Smooth muscle cell (in vitro differentiated cells): ENCODE measurements at regions not wholly inside any gene's neighbourhood (a gene's known extent, or its start where the extent isn't known, plus 50 kb on each side); places are given as distances from the start of the nearest gene placed in this dataset.
"Not testable (repeated sequence)": the region's sequence is repeated elsewhere in the genome, so short reads cannot be mapped to it uniquely, and the experiment has no call there.

Experiments
- DNase-seq: peaks from one replicate; lab custom pipeline; 2025; ENCODE audit not compliant: unreplicated experiment; lab: John Stamatoyannopoulos, UW
- H2AFZ ChIP-seq: fragments of 200-600 bp; sonication (generic); 2 replicates; pipeline ENCODE4 v1.6.0; 2016; ENCODE audit warnings: antibody characterized with exemption, low read depth, mild to moderate bottlenecking
- H3F3A ChIP-seq: fragments of 200-600 bp; sonication (generic); 2 replicates; pipeline ENCODE4 v1.6.0; 2017; ENCODE audit warnings: antibody characterized with exemption, low read depth
- H3K27ac ChIP-seq: fragments of 200-600 bp; sonication (generic); 2 replicates; pipeline ENCODE4 v1.5.1; 2016; ENCODE audit warnings: low read depth, mild to moderate bottlenecking
- H3K27me3 ChIP-seq: fragments of 200-600 bp; sonication (generic); 2 replicates; pipeline ENCODE4 v1.6.1; 2016; ENCODE audit warnings: low read depth, mild to moderate bottlenecking
- H3K36me3 ChIP-seq: fragments of 200-600 bp; sonication (generic); 2 replicates; pipeline ENCODE4 v1.5.1; 2016; ENCODE audit warnings: low read depth
- H3K4me1 ChIP-seq: fragments of 200-600 bp; sonication (generic); 2 replicates; pipeline ENCODE4 v1.5.1; 2016; ENCODE audit warnings: low read depth
- H3K4me2 ChIP-seq: fragments of 200-600 bp; sonication (generic); 2 replicates; pipeline ENCODE4 v1.6.0; 2016; ENCODE audit warnings: mild to moderate bottlenecking
- H3K4me3 ChIP-seq: fragments of 200-600 bp; sonication (generic); 2 replicates; pipeline ENCODE4 v1.5.1; 2016; ENCODE audit warnings: mild to moderate bottlenecking
- H3K79me2 ChIP-seq: fragments of 200-600 bp; sonication (generic); 2 replicates; pipeline ENCODE4 v1.6.0; 2016; ENCODE audit warnings: low read depth, mild to moderate bottlenecking
- H3K9ac ChIP-seq: fragments of 200-600 bp; sonication (generic); 2 replicates; pipeline ENCODE4 v1.6.0; 2016; ENCODE audit warnings: low read depth
- H3K9me3 ChIP-seq: fragments of 200-600 bp; sonication (generic); replicated peaks from 2 replicates; pipeline ENCODE4 v1.5.1; 2016; ENCODE audit warnings: low read depth
- H4K20me1 ChIP-seq: fragments of 200-600 bp; sonication (generic); 2 replicates; pipeline ENCODE4 v1.6.0; 2016; ENCODE audit warnings: low read depth
- WGBS: methylation state at CpG from one replicate; pipeline ENCODE4 v1.1.7; 2016; ENCODE audit warnings: low lambda C conversion rate; 5-methylcytosine and 5-hydroxymethylcytosine counted together
- TF ChIP-seq, protein P1 (sequence below): fragments of 200-600 bp; sonication (generic); IDR thresholded peaks from 2 replicates; pipeline ENCODE4 v1.5.1; 2017; ENCODE audit warnings: borderline replicate concordance, mild to moderate bottlenecking, antibody characterized with exemption; ENCODE audit not compliant: insufficient read depth, poor library complexity, severe bottlenecking

GRCh38 chr3:15934389-15935195, 136.8 kb upstream of the ANKRD28 start:
- no peak for DNase-seq
- H3F3A ChIP-seq: no peaks in the 10 kb centered on the region

DNA sequence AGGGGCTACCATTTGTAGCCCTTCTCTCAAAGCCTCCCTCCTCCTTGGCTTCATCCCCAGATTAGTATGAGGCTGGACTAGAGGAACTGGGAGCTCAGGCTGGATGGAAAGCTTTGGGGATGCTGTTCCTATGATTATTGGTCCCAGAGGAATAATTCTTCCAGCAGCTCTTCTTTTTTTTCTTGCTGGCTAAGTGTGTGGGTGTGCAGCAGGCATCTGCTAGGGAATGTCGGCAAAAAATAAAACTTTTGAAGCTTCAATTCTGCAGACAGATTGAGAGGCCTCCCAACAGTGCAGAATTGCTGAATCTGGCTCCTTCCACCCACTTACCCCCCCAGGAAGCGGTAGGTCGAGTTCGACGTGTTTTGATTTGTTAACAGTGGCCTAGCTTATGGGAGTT, 138.5 kb upstream of the ANKRD28 start:
- TF ChIP-seq, protein P1, sequence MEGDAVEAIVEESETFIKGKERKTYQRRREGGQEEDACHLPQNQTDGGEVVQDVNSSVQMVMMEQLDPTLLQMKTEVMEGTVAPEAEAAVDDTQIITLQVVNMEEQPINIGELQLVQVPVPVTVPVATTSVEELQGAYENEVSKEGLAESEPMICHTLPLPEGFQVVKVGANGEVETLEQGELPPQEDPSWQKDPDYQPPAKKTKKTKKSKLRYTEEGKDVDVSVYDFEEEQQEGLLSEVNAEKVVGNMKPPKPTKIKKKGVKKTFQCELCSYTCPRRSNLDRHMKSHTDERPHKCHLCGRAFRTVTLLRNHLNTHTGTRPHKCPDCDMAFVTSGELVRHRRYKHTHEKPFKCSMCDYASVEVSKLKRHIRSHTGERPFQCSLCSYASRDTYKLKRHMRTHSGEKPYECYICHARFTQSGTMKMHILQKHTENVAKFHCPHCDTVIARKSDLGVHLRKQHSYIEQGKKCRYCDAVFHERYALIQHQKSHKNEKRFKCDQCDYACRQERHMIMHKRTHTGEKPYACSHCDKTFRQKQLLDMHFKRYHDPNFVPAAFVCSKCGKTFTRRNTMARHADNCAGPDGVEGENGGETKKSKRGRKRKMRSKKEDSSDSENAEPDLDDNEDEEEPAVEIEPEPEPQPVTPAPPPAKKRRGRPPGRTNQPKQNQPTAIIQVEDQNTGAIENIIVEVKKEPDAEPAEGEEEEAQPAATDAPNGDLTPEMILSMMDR: no peak
- H3K27ac ChIP-seq: no peak overlapping the region
- H2AFZ ChIP-seq: no peak overlapping the region
- H3K27me3 ChIP-seq: no peaks in the 10 kb centered on the region
- H3K79me2 ChIP-seq: no peaks in the 10 kb centered on the region
- 33% methylated on average over 5 of the region's 5 CpGs for WGBS
- H4K20me1 ChIP-seq: no peaks in the 10 kb centered on the region
- no peak overlapping the region for H3K4me3 ChIP-seq
- no peaks in the 10 kb centered on the region for H3K9me3 ChIP-seq
- peaks cover 7% of the 10 kb centered on the region for H3K4me1 ChIP-seq
- no peak for DNase-seq
- no peaks in the 10 kb centered on the region for H3F3A ChIP-seq
- no peak overlapping the region for H3K9ac ChIP-seq
- no peaks in the 10 kb centered on the region for H3K36me3 ChIP-seq
- no peak overlapping the region for H3K4me2 ChIP-seq

More at GRCh38 chr3:15934389-15935195, 136.8 kb upstream of the ANKRD28 start:
- H3K4me3 ChIP-seq: no peak overlapping the region
- no peaks in the 10 kb centered on the region for H3K79me2 ChIP-seq
- H4K20me1 ChIP-seq: no peaks in the 10 kb centered on the region
- H3K4me2 ChIP-seq: no peak overlapping the region
- no peaks in the 10 kb centered on the region for H3K36me3 ChIP-seq
- H3K4me1 ChIP-seq: peaks cover 19% of the 10 kb centered on the region
- no peak overlapping the region for H2AFZ ChIP-seq
- TF ChIP-seq, protein P1: no peak
- no peak overlapping the region for H3K9ac ChIP-seq
- 88% methylated on average over 6 of the region's 6 CpGs for WGBS
- H3K27ac ChIP-seq: no peak overlapping the region
- no peaks in the 10 kb centered on the region for H3K27me3 ChIP-seq
- H3K9me3 ChIP-seq: no peaks in the 10 kb centered on the region

- Histone ChIP-seq H3K79me2 (no peaks in the 10 kb centered on the region), H3K27ac (no peak overlapping the region), H3K4me3 (no peak overlapping the region), H3F3A (no peaks in the 10 kb centered on the region), H3K4me2 (no peak overlapping the region), H3K9ac (no peak overlapping the region), H2AFZ (no peak overlapping the region), H3K27me3 (no peaks in the 10 kb centered on the region), H3K9me3 (no peaks in the 10 kb centered on the region), H3K4me1 (no peaks in the 10 kb centered on the region), H4K20me1 (no peaks in the 10 kb centered on the region), H3K36me3 (no peaks in the 10 kb centered on the region)
- DNase-seq: no peak
- WGBS: 94% methylated on average over 1 of the region's 1 CpG
- TF ChIP-seq, protein P1: no peak
These were observed 142.9 kb upstream of the ANKRD28 start for GRCh38 chr3:15940641-15941040.

DNA sequence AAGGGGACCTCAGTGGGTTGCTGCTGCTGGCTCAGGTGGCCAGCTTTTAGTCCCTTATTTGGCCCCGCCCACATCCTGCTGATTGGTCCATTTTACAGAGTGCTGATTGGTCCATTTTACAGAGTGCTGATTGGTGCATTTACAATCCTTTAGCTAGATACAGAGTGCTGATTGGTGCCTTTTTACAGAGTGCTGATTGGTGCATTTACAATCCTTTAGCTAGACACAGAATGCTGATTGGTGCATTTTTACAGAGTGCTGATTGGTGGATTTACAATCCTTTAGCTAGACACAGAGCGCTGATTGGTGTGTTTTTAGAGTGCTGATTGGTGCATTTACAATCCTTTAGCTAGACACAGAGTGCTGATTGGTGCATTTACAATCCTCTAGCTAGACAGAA, 143.7 kb upstream of the ANKRD28 start:
- H3K27ac ChIP-seq, H3F3A ChIP-seq, H3K9me3 ChIP-seq, H3K4me3 ChIP-seq, H3K27me3 ChIP-seq, H3K79me2 ChIP-seq, H3K36me3 ChIP-seq, H3K4me1 ChIP-seq, H3K9ac ChIP-seq, H4K20me1 ChIP-seq, H3K4me2 ChIP-seq, H2AFZ ChIP-seq, DNase-seq: not testable (repeated sequence)
- 90% methylated on average over 2 of the region's 2 CpGs for WGBS
